ENCODE measurements at regions not wholly inside any gene's neighbourhood (a gene's known extent, or its start where the extent isn't known, plus 50 kb on each side); places are given as distances from the start of the nearest gene placed in this dataset.

GRCh38 chr15:60204131-60204885 is 193.5 kb downstream of the ANXA2 start:
- DNase-seq (ENCODE audit: low spot score in 2 of 2), result no peak

GRCh38 chr15:60208709-60209108 is 189.1 kb downstream of the ANXA2 start:
- no peak for DNase-seq (ENCODE audit: low spot score in 2 of 2)
- no peak for FAIRE-seq

More at GRCh38 chr15:60204131-60204885, 193.5 kb downstream of the ANXA2 start:
- no peak for FAIRE-seq

- FAIRE-seq (no peak), DNase-seq (ENCODE audit: low spot score in 2 of 2) (no peak)
Measured at GRCh38 chr15:60212536-60212935, 185.2 kb downstream of the ANXA2 start.

GRCh38 chr15:60213377-60214000 is 184.3 kb downstream of the ANXA2 start:
- FAIRE-seq (no peak), DNase-seq (ENCODE audit: low spot score in 2 of 2) (no peak)

GRCh38 chr15:60214201-60214600 is 183.6 kb downstream of the ANXA2 start:
- FAIRE-seq (no peak), DNase-seq (ENCODE audit: low spot score in 2 of 2) (no peak)

- FAIRE-seq (no peak), DNase-seq (ENCODE audit: low spot score in 2 of 2) (no peak)
Measured at GRCh38 chr15:60215225-60215963, 182.4 kb downstream of the ANXA2 start.

GRCh38 chr15:60217161-60217560 is 180.6 kb downstream of the ANXA2 start:
- FAIRE-seq, result no peak
- no peak for DNase-seq (ENCODE audit: low spot score in 2 of 2)

- DNase-seq (ENCODE audit: low spot score in 2 of 2), result no peak
- FAIRE-seq, result no peak
Measured at GRCh38 chr15:60218256-60218655, 179.5 kb downstream of the ANXA2 start.

- DNase-seq (ENCODE audit: low spot score in 2 of 2) (no peak), FAIRE-seq (no peak)
Measured at GRCh38 chr15:60219866-60220265, 177.9 kb downstream of the ANXA2 start.

- no peak for DNase-seq (ENCODE audit: low spot score in 2 of 2)
- FAIRE-seq, result no peak
Measured at GRCh38 chr15:60221356-60221755, 176.4 kb downstream of the ANXA2 start.

- DNase-seq (ENCODE audit: low spot score in 2 of 2), result no peak
- FAIRE-seq, result no peak
Measured at GRCh38 chr15:60222404-60222803, 175.4 kb downstream of the ANXA2 start.

- FAIRE-seq (no peak), DNase-seq (ENCODE audit: low spot score in 2 of 2) (no peak)
Measured at GRCh38 chr15:60223176-60223575, 174.6 kb downstream of the ANXA2 start.

- FAIRE-seq, result no peak
- no peak for DNase-seq (ENCODE audit: low spot score in 2 of 2)
Measured at GRCh38 chr15:60226924-60227323, 170.9 kb downstream of the ANXA2 start.

- FAIRE-seq (no peak), DNase-seq (ENCODE audit: low spot score in 2 of 2) (no peak)
Measured at GRCh38 chr15:60228101-60228500, 169.7 kb downstream of the ANXA2 start.

- DNase-seq (ENCODE audit: low spot score in 2 of 2) (no peak), FAIRE-seq (no peak)
Measured at GRCh38 chr15:60228619-60229018, 169.2 kb downstream of the ANXA2 start.

GRCh38 chr15:60235951-60236710 is 161.7 kb downstream of the ANXA2 start:
- FAIRE-seq (no peak), DNase-seq (ENCODE audit: low spot score in 2 of 2) (no peak)

GRCh38 chr15:60237446-60237845 is 160.3 kb downstream of the ANXA2 start:
- DNase-seq (ENCODE audit: low spot score in 2 of 2) (no peak), FAIRE-seq (no peak)

GRCh38 chr15:60243769-60244168 is 154.0 kb downstream of the ANXA2 start:
- DNase-seq (ENCODE audit: low spot score in 2 of 2) (no peak), FAIRE-seq (no peak)

GRCh38 chr15:60244813-60245212 is 153.0 kb downstream of the ANXA2 start:
- DNase-seq (ENCODE audit: low spot score in 2 of 2), result no peak
- FAIRE-seq, result no peak

GRCh38 chr15:60250316-60250715 is 147.5 kb downstream of the ANXA2 start:
- no peak for FAIRE-seq
- DNase-seq (ENCODE audit: low spot score in 2 of 2), result no peak
